ENCODE measurements at regions not wholly inside any gene's neighbourhood (a gene's known extent, or its start where the extent isn't known, plus 50 kb on each side); places are given as distances from the start of the nearest gene placed in this dataset.
"Not testable (repeated sequence)": the region's sequence is repeated elsewhere in the genome, so short reads cannot be mapped to it uniquely, and the experiment has no call there.

DNA sequence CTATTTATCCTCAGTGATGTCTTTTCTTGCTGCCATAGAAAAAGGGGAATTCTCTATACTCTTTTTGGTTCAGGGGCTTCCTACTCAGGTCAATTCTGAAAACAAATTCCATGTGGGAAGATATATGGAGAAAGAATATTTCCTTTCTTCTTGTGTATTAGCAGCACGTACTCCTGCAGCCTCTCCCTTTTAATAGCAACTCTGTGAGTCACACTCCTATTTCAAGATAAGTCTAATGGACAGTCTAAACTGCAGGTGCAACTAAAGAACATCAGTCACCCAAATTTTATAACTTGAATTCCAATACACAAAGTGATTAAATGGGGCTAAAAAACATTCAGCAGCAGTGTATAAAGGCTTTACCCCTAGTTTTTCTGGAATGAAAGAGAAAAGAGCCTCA lies 942.2 kb downstream of the CNTNAP5 start:
- Mint-ChIP-seq H3K36me3 (no peaks in the 10 kb centered on the region), H3K27ac (no peak overlapping the region), H3K4me3 (no peak overlapping the region), H3K9me3 (peaks cover 4 to 9% (median 7%) of the 10 kb centered on the region in 3 donors), H3K27me3 (no peaks in the 10 kb centered on the region), H3K4me1 (no peaks in the 10 kb centered on the region)

DNA sequence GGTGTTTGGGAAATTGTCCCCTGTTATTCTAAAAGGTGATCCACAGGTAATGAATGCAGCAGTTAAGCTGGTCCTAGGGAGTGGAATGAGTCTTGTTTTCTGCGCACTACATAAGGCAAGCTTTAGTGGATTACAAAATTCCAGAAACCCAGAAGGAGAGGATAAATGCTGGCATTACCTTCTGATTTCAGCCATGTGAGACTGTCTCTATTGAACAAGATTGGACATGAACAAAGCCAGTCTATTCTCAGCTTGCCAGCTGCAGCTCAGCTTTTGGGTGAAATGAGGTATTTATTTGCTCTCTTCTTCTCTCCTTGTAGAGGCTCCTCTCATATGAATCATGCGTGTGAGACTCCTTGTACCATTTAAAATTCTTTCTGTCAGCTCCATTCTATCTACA lies 944.9 kb downstream of the CNTNAP5 start:
- H3K27me3 Mint-ChIP-seq = no peaks in the 10 kb centered on the region
- H3K4me1 Mint-ChIP-seq = no peaks in the 10 kb centered on the region
- H3K36me3 Mint-ChIP-seq = peaks cover 1% of the 10 kb centered on the region
- peaks cover 2 to 13% (median 4%) of the 10 kb centered on the region in 3 donors for H3K9me3 Mint-ChIP-seq
- no peak overlapping the region for H3K4me3 Mint-ChIP-seq
- no peak overlapping the region for H3K27ac Mint-ChIP-seq

DNA sequence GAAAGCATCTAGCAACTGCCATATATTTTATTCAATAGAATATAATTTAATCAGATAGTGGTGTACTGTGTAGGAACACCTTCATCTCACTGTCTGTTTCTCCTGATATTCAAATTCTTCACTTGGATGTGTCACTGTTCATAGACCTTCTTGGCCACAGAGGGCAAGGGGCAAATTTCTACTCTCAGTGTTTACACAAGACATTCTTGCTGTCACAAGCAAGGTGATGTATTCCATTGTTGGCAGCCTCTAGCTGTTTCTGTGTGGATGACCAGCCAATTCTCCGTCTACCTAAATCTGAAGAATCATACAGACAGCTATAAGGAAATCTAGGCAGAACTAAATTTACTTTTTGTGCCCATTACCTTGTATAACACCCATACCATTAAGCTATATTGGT lies 948.3 kb downstream of the CNTNAP5 start:
- H3K4me1 Mint-ChIP-seq = no peaks in the 10 kb centered on the region
- no peaks in the 10 kb centered on the region for H3K27me3 Mint-ChIP-seq
- H3K4me3 Mint-ChIP-seq = no peak overlapping the region
- peaks cover 1% of the 10 kb centered on the region for H3K36me3 Mint-ChIP-seq
- H3K9me3 Mint-ChIP-seq = peaks cover 2 to 21% (median 8%) of the 10 kb centered on the region in 3 donors
- H3K27ac Mint-ChIP-seq = no peak overlapping the region

DNA sequence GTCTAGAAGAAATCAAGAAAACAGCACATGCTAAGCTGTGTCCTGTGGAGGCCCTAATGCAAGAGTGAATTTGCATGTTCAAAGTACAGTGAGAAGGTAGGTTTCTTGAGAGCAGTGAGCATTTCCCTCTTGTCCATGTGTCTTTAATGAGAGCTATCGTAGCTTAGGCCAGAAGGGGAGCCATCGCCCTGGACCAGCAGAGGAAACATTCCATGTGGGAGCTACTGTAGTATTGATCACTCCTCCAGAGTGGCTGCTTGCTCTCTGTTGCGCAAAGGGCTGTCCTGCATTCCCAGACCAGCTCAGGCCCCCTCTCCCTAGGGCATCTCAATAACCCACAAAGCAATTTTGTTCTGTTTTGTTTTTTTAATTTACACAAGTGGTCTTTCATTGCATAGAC lies 950.1 kb downstream of the CNTNAP5 start:
- Mint-ChIP-seq H3K27ac (no peak overlapping the region), H3K36me3 (peaks cover 1% of the 10 kb centered on the region), H3K4me3 (peak overlapping the region in 1 of 4 donors; percentile 4), H3K27me3 (no peaks in the 10 kb centered on the region), H3K9me3 (peaks cover 2 to 12% (median 8%) of the 10 kb centered on the region in 3 donors), H3K4me1 (no peaks in the 10 kb centered on the region)

DNA sequence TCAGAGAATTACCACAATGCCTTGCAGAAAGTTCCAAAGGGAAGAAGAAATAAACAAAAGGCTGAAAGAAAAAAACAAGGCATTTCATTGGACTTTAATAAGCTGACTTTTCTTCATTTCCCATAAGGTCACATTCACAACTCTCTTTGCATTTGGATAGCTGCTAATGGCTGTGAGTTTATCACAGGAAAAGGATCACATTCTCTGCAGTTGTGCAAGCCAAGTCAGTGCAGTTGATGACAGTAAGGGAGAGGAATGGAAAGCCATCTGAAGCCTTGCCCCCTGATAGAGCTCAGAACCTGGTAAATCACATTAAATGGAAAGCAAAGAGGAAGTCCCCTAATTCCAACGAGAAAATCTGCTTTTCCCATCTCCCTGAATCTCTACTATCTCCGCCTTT lies 950.6 kb downstream of the CNTNAP5 start:
- Mint-ChIP-seq H3K4me3 (no peak overlapping the region), H3K9me3 (peaks cover 2 to 12% (median 8%) of the 10 kb centered on the region in 3 donors), H3K36me3 (peaks cover 1% of the 10 kb centered on the region), H3K4me1 (no peaks in the 10 kb centered on the region), H3K27ac (no peak overlapping the region), H3K27me3 (no peaks in the 10 kb centered on the region)

DNA sequence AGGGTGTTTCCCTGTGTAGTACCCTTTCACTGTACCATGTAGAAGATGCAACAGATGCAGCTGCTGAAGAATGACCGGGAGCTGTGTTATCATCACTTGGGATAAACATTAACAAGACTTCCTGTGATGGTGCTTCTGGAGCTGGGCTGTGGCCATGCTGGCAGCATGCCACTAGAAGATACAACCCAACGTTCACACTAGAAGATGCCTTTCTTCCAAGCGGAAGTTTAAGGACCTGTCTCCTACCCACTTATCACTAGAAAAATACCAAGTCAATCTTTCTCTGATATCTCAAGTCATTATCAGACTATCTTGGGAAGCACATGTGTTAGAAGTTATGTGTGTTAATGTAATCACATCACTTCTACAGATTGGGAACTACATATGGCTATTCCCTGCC lies 953.5 kb downstream of the CNTNAP5 start:
- no peak overlapping the region for H3K27ac Mint-ChIP-seq
- H3K4me1 Mint-ChIP-seq = no peaks in the 10 kb centered on the region
- peaks cover 1% of the 10 kb centered on the region for H3K36me3 Mint-ChIP-seq
- peaks cover 2 to 11% (median 8%) of the 10 kb centered on the region in 3 donors for H3K9me3 Mint-ChIP-seq
- H3K4me3 Mint-ChIP-seq = no peak overlapping the region
- no peaks in the 10 kb centered on the region for H3K27me3 Mint-ChIP-seq

DNA sequence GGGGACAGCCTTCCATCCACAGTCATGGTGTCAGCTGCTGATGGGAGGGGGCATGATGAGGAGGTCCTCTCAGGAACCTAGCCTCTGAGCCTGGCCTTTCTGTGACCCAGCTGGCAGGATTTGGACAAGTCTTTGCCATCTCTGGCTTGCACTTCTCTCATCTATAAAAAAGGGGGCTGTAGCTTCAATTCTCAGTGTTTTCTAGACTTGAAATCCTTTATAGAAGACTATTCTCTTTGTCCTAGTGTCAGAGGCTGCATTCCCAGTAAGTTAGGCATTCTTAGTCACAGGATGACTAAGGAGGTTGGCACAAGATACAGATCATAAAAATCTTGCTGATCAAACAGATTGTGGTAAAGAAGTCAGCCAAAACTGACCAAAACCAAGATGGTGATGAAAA lies 958.5 kb downstream of the CNTNAP5 start:
- Mint-ChIP-seq H3K4me3 (no peak overlapping the region), H3K27me3 (no peaks in the 10 kb centered on the region), H3K4me1 (no peaks in the 10 kb centered on the region)

DNA sequence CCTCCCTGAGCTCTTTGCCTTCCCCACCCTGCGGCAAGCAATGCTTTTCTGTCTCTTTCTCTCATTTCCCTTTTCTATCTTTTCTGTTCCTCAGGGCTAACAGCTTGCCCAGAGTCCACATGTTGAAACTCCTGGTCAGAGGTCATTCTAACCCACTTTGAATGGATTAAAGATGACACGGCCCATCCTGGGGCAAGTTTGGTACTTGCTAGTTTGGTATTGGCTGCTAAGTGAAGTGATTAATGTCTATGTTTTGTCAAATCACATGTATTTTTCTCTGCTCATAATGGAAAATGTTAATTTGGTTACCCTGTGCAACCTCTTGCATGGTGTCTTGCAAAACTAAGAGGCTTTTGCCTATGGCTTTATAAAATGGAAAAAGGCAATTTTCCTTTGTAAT lies 960.2 kb downstream of the CNTNAP5 start:
- Mint-ChIP-seq H3K4me1 (no peaks in the 10 kb centered on the region), H3K27me3 (no peaks in the 10 kb centered on the region), H3K9me3 (peaks cover 1 to 3% (median 2%) of the 10 kb centered on the region in 3 donors), H3K27ac (no peak overlapping the region), H3K4me3 (no peak overlapping the region), H3K36me3 (peaks cover 1% of the 10 kb centered on the region)

More for the DNA sequence above, 958.5 kb downstream of the CNTNAP5 start:
- H3K27ac Mint-ChIP-seq = no peak overlapping the region
- H3K9me3 Mint-ChIP-seq = peaks cover 1 to 4% (median 3%) of the 10 kb centered on the region in 3 donors
- peaks cover 1% of the 10 kb centered on the region for H3K36me3 Mint-ChIP-seq

DNA sequence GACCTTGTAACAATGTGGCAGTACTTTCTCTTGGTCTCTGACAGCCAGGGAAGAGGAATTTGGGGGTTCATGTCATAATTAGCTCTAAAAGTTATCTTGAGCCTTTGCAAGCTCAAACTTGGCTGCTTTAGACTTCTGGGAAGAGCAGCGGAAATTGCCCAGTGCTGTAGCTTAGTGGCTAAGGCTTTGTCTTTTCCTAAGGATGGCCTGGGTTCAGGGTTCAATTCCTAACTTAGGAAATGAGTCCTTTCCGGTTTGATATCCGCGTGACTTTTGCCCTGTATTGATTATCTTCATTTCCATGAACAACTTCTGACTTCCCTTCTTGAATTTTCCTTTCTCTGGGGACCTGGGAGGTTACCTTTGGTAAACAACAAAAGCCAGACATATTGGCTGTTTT lies 961.0 kb downstream of the CNTNAP5 start:
- H3K4me1 Mint-ChIP-seq = no peaks in the 10 kb centered on the region
- H3K27me3 Mint-ChIP-seq = no peaks in the 10 kb centered on the region
- no peak overlapping the region for H3K4me3 Mint-ChIP-seq
- H3K27ac Mint-ChIP-seq = no peak overlapping the region
- H3K9me3 Mint-ChIP-seq = peaks cover 1 to 5% (median 2%) of the 10 kb centered on the region in 3 donors
- peaks cover 1% of the 10 kb centered on the region for H3K36me3 Mint-ChIP-seq

DNA sequence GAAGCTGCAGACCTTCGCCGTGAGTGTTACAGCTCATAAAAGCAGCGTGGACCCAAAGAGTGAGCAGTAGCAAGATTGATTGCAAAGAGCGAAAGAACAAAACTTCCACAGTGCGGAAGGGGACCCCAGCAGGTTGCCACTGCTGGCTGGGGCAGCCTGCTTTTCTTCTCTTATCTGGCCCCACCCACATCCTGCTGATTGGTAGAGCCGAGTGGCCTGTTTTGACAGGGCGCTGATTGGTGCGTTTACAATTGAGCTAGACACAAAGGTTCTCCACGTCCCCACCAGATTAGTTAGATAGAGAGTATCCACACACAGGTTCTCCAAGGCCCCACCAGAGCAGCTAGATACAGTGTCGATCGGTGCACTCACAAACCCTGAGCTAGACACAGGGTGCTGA lies 961.8 kb downstream of the CNTNAP5 start:
- H3K4me1 Mint-ChIP-seq, H3K36me3 Mint-ChIP-seq, H3K27ac Mint-ChIP-seq, H3K27me3 Mint-ChIP-seq, H3K9me3 Mint-ChIP-seq, H3K4me3 Mint-ChIP-seq: not testable (repeated sequence)

DNA sequence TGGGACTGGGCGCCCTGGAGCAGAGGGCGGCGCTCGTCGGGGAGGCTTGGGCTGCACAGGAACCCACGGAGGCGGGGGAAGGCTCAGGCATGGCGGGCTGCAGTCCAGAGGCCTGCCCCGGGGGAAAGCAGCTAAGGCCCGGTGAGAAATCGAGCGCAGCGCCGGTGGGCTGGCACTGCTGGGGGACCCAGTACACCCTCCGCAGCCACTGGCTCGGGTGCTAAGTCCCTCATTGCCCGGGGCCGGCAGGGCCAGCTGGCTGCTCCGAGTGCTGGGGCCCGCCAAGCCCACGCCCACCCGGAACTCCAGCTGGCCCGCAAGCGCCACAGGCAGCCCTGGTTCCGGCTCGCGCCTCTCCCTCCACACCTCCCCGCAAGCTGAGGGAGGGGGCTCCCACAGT lies 962.3 kb downstream of the CNTNAP5 start:
- H3K9me3 Mint-ChIP-seq, H3K4me1 Mint-ChIP-seq, H3K27me3 Mint-ChIP-seq, H3K36me3 Mint-ChIP-seq, H3K27ac Mint-ChIP-seq, H3K4me3 Mint-ChIP-seq: not testable (repeated sequence)

DNA sequence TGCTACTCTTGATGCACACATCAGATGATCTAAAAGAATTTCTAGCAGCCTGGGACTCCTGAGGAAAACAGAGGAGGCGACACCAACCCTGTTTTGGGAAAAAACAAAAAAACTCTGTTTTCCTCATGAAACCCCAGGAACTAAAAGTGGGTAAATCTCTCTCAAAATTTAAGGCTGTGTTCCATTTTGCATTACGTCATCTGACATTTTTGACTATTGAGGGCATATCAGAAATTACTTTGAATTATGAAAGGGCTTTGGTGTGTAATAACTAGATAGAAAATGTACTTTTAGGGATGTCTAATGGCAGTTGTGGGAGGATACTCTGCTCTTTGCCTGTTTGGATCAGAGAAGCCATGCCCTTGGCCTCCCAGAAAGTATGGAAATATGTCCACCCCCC lies 963.0 kb downstream of the CNTNAP5 start:
- Mint-ChIP-seq H3K27ac (no peak overlapping the region), H3K4me1 (no peaks in the 10 kb centered on the region)

DNA sequence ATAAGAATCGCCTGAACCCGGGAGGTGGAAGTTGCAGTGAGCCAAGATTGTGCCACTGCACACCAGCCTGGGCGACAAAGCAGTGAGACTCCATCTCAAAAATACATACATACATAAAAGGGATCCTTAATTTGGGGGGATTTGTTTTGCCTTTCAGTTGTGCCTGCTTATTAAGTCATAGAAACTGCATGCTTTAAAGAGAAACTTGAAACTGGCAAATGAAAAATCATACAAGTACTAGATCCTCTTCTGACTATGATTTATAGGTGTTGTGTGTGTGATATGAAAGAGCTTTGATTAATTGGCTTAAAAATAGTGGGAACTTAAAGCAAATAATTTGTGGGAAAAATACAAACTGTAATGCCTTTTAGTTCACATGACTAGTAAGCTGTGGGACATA lies 963.7 kb downstream of the CNTNAP5 start:
- Mint-ChIP-seq H3K27ac (no peak overlapping the region), H3K4me1 (no peaks in the 10 kb centered on the region), H3K27me3 (no peaks in the 10 kb centered on the region), H3K36me3 (peaks cover 1% of the 10 kb centered on the region), H3K4me3 (no peak overlapping the region), H3K9me3 (peaks cover 1 to 7% (median 2%) of the 10 kb centered on the region in 3 donors)

More for the DNA sequence above, 963.0 kb downstream of the CNTNAP5 start:
- Mint-ChIP-seq H3K9me3 (peaks cover 1 to 7% (median 2%) of the 10 kb centered on the region in 3 donors), H3K36me3 (peaks cover 1% of the 10 kb centered on the region), H3K4me3 (no peak overlapping the region), H3K27me3 (no peaks in the 10 kb centered on the region)

DNA sequence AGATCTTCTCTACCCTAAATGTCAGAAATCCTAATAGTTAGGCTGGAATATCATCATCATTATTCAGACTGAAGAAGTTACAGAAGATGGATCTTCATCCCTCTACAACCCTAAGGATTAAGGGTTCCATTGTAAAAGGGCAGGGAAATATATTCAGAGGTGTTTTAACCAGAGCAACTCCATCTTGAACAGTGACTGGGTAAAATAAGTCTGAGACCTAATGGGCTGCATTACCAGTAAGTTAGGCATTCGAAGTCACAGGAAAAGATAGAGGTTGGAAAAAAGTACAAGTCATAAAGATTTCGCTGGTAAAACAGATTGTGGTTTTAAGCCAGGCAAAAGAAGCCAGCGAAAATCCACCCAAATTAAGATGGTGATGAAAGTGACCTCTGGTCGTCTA lies 968.7 kb downstream of the CNTNAP5 start:
- peaks cover 5 to 11% (median 6%) of the 10 kb centered on the region in 3 donors for H3K9me3 Mint-ChIP-seq
- H3K27ac Mint-ChIP-seq = no peak overlapping the region
- no peaks in the 10 kb centered on the region for H3K4me1 Mint-ChIP-seq
- H3K27me3 Mint-ChIP-seq = no peaks in the 10 kb centered on the region
- H3K4me3 Mint-ChIP-seq = no peak overlapping the region
- no peaks in the 10 kb centered on the region for H3K36me3 Mint-ChIP-seq

DNA sequence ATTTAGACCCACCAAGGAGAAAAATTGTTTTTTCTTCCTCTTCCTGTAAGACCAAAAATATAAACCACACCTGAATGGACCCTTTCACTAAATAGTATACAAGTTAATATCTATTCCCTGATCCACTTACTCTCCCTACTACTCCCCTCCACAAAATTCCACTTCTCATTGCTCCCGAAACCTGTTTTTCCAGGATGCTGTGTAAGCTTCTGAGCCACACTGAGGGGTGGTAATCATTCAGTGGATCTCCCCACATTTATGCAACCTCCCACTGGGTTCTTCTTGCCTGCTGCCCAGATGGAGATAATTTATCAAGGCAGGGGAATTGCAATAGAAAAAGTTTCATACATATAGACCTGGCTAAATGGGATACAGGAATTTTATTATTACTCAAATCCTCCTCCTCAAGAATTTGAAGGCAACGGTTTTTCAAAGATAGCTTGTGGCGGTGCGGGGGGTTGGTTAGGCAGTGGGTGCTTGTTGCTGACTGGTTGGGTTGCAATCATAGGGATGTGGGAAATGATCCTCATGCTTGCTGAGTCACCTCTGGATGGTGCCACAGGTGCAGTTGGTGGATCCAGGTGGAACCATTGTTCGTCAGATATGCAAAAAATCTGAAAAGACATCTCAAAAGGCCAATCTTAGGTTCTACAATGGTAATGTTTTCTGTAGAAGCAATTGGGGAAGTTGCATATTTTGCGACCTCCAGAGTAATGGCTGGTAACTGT lies 970.3 kb downstream of the CNTNAP5 start:
- H3K9me3 Mint-ChIP-seq = peaks cover 7 to 11% (median 8%) of the 10 kb centered on the region in 3 donors
- no peaks in the 10 kb centered on the region for H3K27me3 Mint-ChIP-seq
- H3K27ac Mint-ChIP-seq = no peak overlapping the region
- no peak overlapping the region for H3K4me3 Mint-ChIP-seq
- H3K36me3 Mint-ChIP-seq = no peaks in the 10 kb centered on the region
- H3K4me1 Mint-ChIP-seq = no peaks in the 10 kb centered on the region

DNA sequence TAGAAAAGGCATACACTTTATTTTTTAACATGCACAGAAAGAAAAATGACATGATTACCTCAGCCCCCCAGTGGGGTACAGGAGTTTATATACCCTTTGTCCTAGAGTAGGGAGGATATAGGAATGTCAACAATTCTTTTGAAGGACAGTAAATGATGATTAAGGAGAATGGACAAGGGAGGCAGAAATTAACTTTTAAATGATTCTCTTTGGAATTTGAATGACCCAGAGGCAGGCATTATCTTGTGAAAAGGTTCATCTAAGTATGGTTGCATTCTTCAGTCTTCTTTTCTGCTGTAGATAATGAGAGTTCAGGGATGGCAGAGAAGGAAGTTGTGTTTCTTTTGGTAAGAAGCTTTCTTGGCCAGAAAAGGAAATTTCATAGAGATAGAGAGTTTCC lies 971.3 kb downstream of the CNTNAP5 start:
- H3K27me3 Mint-ChIP-seq = no peaks in the 10 kb centered on the region
- no peak overlapping the region for H3K4me3 Mint-ChIP-seq
- H3K36me3 Mint-ChIP-seq = no peaks in the 10 kb centered on the region
- H3K27ac Mint-ChIP-seq = no peak overlapping the region
- no peaks in the 10 kb centered on the region for H3K4me1 Mint-ChIP-seq
- peaks cover 7 to 10% (median 8%) of the 10 kb centered on the region in 3 donors for H3K9me3 Mint-ChIP-seq
